Bronchial epithelial cell (primary cell): ENCODE measurements at regions not wholly inside any gene's neighbourhood (a gene's known extent, or its start where the extent isn't known, plus 50 kb on each side); places are given as distances from the start of the nearest gene placed in this dataset.

ENCODE experiments used
- DNase-seq: peaks from one replicate; pipeline ENCODE4 v3.0.0-alpha.2; 2010; ENCODE audit warnings: low read depth
- FAIRE-seq: peaks from 2 replicates; lab custom pipeline; 2011; peaks lifted over from hg19 to GRCh38; lab: Jason Lieb, UNC
- H3K27me3 ChIP-seq: 2 replicates; pipeline ENCODE4 v1.5.1; 2011; ENCODE audit warnings: low read length; ENCODE audit not compliant: control insufficient read depth, insufficient read depth
- H3K36me3 ChIP-seq: 2 replicates; pipeline ENCODE4 v1.5.1; 2011; ENCODE audit warnings: low read length; ENCODE audit not compliant: control insufficient read depth, insufficient read depth
- H3K4me3 ChIP-seq: 2 replicates; pipeline ENCODE4 v1.5.1; 2011; ENCODE audit warnings: mild to moderate bottlenecking, low read depth, low read length, control low read depth
- CTCF ChIP-seq: IDR thresholded peaks from 2 replicates; pipeline ENCODE4 v1.5.1; 2011; ENCODE audit warnings: mild to moderate bottlenecking, moderate library complexity, low read length, control low read depth, inconsistent platforms; ENCODE audit not compliant: insufficient read depth, severe bottlenecking

- H3K27me3 ChIP-seq, result no peaks in the 10 kb centered on the region
- no peak for FAIRE-seq
- DNase-seq, result no peak
- H3K36me3 ChIP-seq, result no peaks in the 10 kb centered on the region
- no peak for TF ChIP-seq CTCF
- no peak overlapping the region for H3K4me3 ChIP-seq
These were observed 1101.7 kb upstream of the GHITM start for GRCh38 chr10:83037653-83038052.

GRCh38 chr10:83038631-83039030 is 1100.7 kb upstream of the GHITM start:
- no peak for FAIRE-seq
- Histone ChIP-seq H3K4me3 (no peak overlapping the region), H3K27me3 (no peaks in the 10 kb centered on the region), H3K36me3 (no peaks in the 10 kb centered on the region)
- no peak for TF ChIP-seq CTCF
- DNase-seq, result no peak

- Histone ChIP-seq H3K27me3 (no peaks in the 10 kb centered on the region), H3K36me3 (no peaks in the 10 kb centered on the region), H3K4me3 (no peak overlapping the region)
- TF ChIP-seq CTCF, result no peak
- no peak for DNase-seq
- FAIRE-seq, result no peak
These were observed 1093.6 kb upstream of the GHITM start for GRCh38 chr10:83045731-83046130.

GRCh38 chr10:83050815-83051214 is 1088.5 kb upstream of the GHITM start:
- no peak for TF ChIP-seq CTCF
- Histone ChIP-seq H3K36me3 (no peaks in the 10 kb centered on the region), H3K27me3 (no peaks in the 10 kb centered on the region), H3K4me3 (no peak overlapping the region)
- FAIRE-seq (no peak), DNase-seq (no peak)

- FAIRE-seq (no peak), DNase-seq (no peak)
- H3K36me3 ChIP-seq, result no peaks in the 10 kb centered on the region
- TF ChIP-seq CTCF, result no peak
- H3K27me3 ChIP-seq, result no peaks in the 10 kb centered on the region
- H3K4me3 ChIP-seq, result no peak overlapping the region
These were observed 1076.4 kb upstream of the GHITM start for GRCh38 chr10:83062871-83063270.

- DNase-seq (no peak), FAIRE-seq (no peak)
- no peak for TF ChIP-seq CTCF
These were observed 1065.8 kb upstream of the GHITM start for GRCh38 chr10:83073472-83073871.

More at GRCh38 chr10:83073472-83073871, 1065.8 kb upstream of the GHITM start:
- H3K36me3 ChIP-seq, result no peaks in the 10 kb centered on the region
- no peaks in the 10 kb centered on the region for H3K27me3 ChIP-seq
- no peak overlapping the region for H3K4me3 ChIP-seq
